ENCODE measurements at regions not wholly inside any gene's neighbourhood (a gene's known extent, or its start where the extent isn't known, plus 50 kb on each side); places are given as distances from the start of the nearest gene placed in this dataset.

- TF ChIP-seq CTCF (optimal IDR thresholded peaks at IDR 0.05 in 1 of 3, IDR thresholded peaks at IDR 0.05 in 1 of 3, conservative IDR thresholded peaks at IDR 0.05 in 1 of 3; ENCODE audit: extremely low read depth in 1 of 3, insufficient read depth in 2 of 3, low read length in 3 of 3) (no peak), EZH2 (IDR thresholded peaks at IDR 0.05; ENCODE audit: low read length) (no peak)
- no peaks in the 10 kb centered on the region for H3K79me2 ChIP-seq (ENCODE audit: control insufficient read depth, insufficient read depth, low read length)
- no peak overlapping the region for H3K27ac ChIP-seq (ENCODE audit: control insufficient read depth, insufficient read depth, low read length)
- H3K4me1 ChIP-seq (ENCODE audit: control insufficient read depth, extremely low read depth, insufficient read depth, low read length): no peaks in the 10 kb centered on the region
- H3K9me1 ChIP-seq (ENCODE audit: control insufficient read depth, extremely low read depth, insufficient read depth, low read length): no peaks in the 10 kb centered on the region
- FAIRE-seq: no peak
- no peak for DNase-seq (ENCODE audit: low read depth, low spot score)
- no peaks in the 10 kb centered on the region for H3K9me3 ChIP-seq (ENCODE audit: control insufficient read depth, low read depth, low read length)
- H3K4me2 ChIP-seq (ENCODE audit: control insufficient read depth, extremely low read depth, insufficient read depth, low read depth, low read length): no peak overlapping the region
- no peak overlapping the region for H2AFZ ChIP-seq (ENCODE audit: control insufficient read depth, low read length)
- H4K20me1 ChIP-seq (ENCODE audit: control insufficient read depth, extremely low read depth, insufficient read depth, low read length): no peaks in the 10 kb centered on the region
- no peaks in the 10 kb centered on the region for H3K27me3 ChIP-seq (ENCODE audit: control insufficient read depth, extremely low read depth, insufficient read depth, low read length)
- dilution Hi-C loops (cut with MboI; ENCODE audit: extremely low pct_ligation_motif_present, low sequenced_read_pairs): no loop called here
- no peak overlapping the region for H3K4me3 ChIP-seq (ENCODE audit: control insufficient read depth in 2 of 3, extremely low read depth in 1 of 3, insufficient read depth in 2 of 3, low read depth in 1 of 3, low read length in 3 of 3)
- H3K9ac ChIP-seq (ENCODE audit: control insufficient read depth, extremely low read depth, insufficient read depth, low read length): no peak overlapping the region
- no peaks in the 10 kb centered on the region for H3K36me3 ChIP-seq (ENCODE audit: control insufficient read depth in 2 of 2, extremely low read depth in 1 of 2, insufficient read depth in 2 of 2, low read length in 2 of 2)
Observed at GRCh38 chr3:150033721-150034120, 63.0 kb upstream of the PFN2 start.

- H3K27ac ChIP-seq (ENCODE audit: control insufficient read depth, insufficient read depth, low read length): no peak overlapping the region
- DNase-seq (ENCODE audit: low read depth, low spot score) (no peak), FAIRE-seq (no peak)
- H3K4me2 ChIP-seq (ENCODE audit: control insufficient read depth, extremely low read depth, insufficient read depth, low read depth, low read length): no peak overlapping the region
- dilution Hi-C loops (cut with MboI; ENCODE audit: extremely low pct_ligation_motif_present, low sequenced_read_pairs): no loop called here
- H3K79me2 ChIP-seq (ENCODE audit: control insufficient read depth, insufficient read depth, low read length): no peaks in the 10 kb centered on the region
- H3K4me1 ChIP-seq (ENCODE audit: control insufficient read depth, extremely low read depth, insufficient read depth, low read length): no peaks in the 10 kb centered on the region
- H4K20me1 ChIP-seq (ENCODE audit: control insufficient read depth, extremely low read depth, insufficient read depth, low read length): no peaks in the 10 kb centered on the region
- H3K9me3 ChIP-seq (ENCODE audit: control insufficient read depth, low read depth, low read length): no peaks in the 10 kb centered on the region
- H3K9ac ChIP-seq (ENCODE audit: control insufficient read depth, extremely low read depth, insufficient read depth, low read length): no peak overlapping the region
- H3K9me1 ChIP-seq (ENCODE audit: control insufficient read depth, extremely low read depth, insufficient read depth, low read length): no peaks in the 10 kb centered on the region
- no peak overlapping the region for H3K4me3 ChIP-seq (ENCODE audit: control insufficient read depth in 2 of 3, extremely low read depth in 1 of 3, insufficient read depth in 2 of 3, low read depth in 1 of 3, low read length in 3 of 3)
- no peak for TF ChIP-seq CTCF (optimal IDR thresholded peaks at IDR 0.05 in 1 of 3, IDR thresholded peaks at IDR 0.05 in 1 of 3, conservative IDR thresholded peaks at IDR 0.05 in 1 of 3; ENCODE audit: extremely low read depth in 1 of 3, insufficient read depth in 2 of 3, low read length in 3 of 3)
- no peak for TF ChIP-seq EZH2 (IDR thresholded peaks at IDR 0.05; ENCODE audit: low read length)
- no peaks in the 10 kb centered on the region for H3K36me3 ChIP-seq (ENCODE audit: control insufficient read depth in 2 of 2, extremely low read depth in 1 of 2, insufficient read depth in 2 of 2, low read length in 2 of 2)
- H2AFZ ChIP-seq (ENCODE audit: control insufficient read depth, low read length): no peak overlapping the region
- H3K27me3 ChIP-seq (ENCODE audit: control insufficient read depth, extremely low read depth, insufficient read depth, low read length): no peaks in the 10 kb centered on the region
Observed at GRCh38 chr3:150030841-150031240, 60.1 kb upstream of the PFN2 start.
